Mesenchymal stem cell (in vitro differentiated cells and primary cell): ENCODE measurements at regions not wholly inside any gene's neighbourhood (a gene's known extent, or its start where the extent isn't known, plus 50 kb on each side); places are given as distances from the start of the nearest gene placed in this dataset.

Experiments used
- DNase-seq: peaks from one replicate; pipeline ENCODE4 v3.0.0-alpha.2; 2013
- H2AFZ ChIP-seq: one replicate; pipeline ENCODE4 v1.6.1; 2013; ENCODE audit warnings: low read depth, mild to moderate bottlenecking, control low read depth, inconsistent platforms, low read length, moderate library complexity
- H2AK5ac ChIP-seq: 2 replicates; pipeline ENCODE4 v1.6.1; 2013; ENCODE audit warnings: low read length, moderate library complexity, mild to moderate bottlenecking, inconsistent platforms; ENCODE audit not compliant: severe bottlenecking
- H2BK120ac ChIP-seq: one replicate; pipeline ENCODE4 v1.6.1; 2013; ENCODE audit warnings: low read depth, mild to moderate bottlenecking, inconsistent platforms, low read length, moderate library complexity
- H2BK12ac ChIP-seq, 2 experiments: one replicate each; pipeline ENCODE4 v1.6.1; 2013; ENCODE audit warnings: inconsistent platforms in 2 of 2, low read length in 2 of 2, mild to moderate bottlenecking in 2 of 2, moderate library complexity in 2 of 2, control low read depth in 1 of 2
- H2BK15ac ChIP-seq: one replicate; pipeline ENCODE4 v1.6.1; 2013; ENCODE audit warnings: mild to moderate bottlenecking, low read depth, inconsistent platforms; ENCODE audit not compliant: poor library complexity, severe bottlenecking
- H2BK5ac ChIP-seq: 2 replicates; pipeline ENCODE4 v1.6.1; 2013; ENCODE audit warnings: low read depth, mild to moderate bottlenecking, low read length, control low read depth, inconsistent platforms; ENCODE audit not compliant: poor library complexity, severe bottlenecking
- H3K14ac ChIP-seq, 2 experiments: one replicate each; pipeline ENCODE4 v1.6.1; 2013; ENCODE audit warnings: inconsistent platforms in 2 of 2, low read length in 2 of 2, control low read depth in 1 of 2, mild to moderate bottlenecking in 1 of 2, moderate library complexity in 1 of 2
- H3K18ac ChIP-seq, 2 experiments: one replicate each; pipeline ENCODE4 v1.6.1; 2013; ENCODE audit warnings: inconsistent platforms in 2 of 2, low read length in 2 of 2, control low read depth in 1 of 2, low read depth in 1 of 2, mild to moderate bottlenecking in 1 of 2
- H3K23ac ChIP-seq, 2 experiments: one replicate each; pipeline ENCODE4 v1.6.1; 2013; ENCODE audit warnings: inconsistent platforms in 2 of 2, low read length in 2 of 2, mild to moderate bottlenecking in 2 of 2, moderate library complexity in 2 of 2, control low read depth in 1 of 2
- H3K27ac ChIP-seq: 2 replicates; pipeline ENCODE4 v1.5.1; 2013; ENCODE audit warnings: mild to moderate bottlenecking, moderate library complexity, low read length, control low read depth, inconsistent platforms; ENCODE audit not compliant: poor library complexity, severe bottlenecking
- H3K27me3 ChIP-seq, 2 experiments: 2 replicates each; pipeline versions ENCODE4 v1.6.1 to v1.7.0; 2013; ENCODE audit warnings: low read length in 2 of 2, mild to moderate bottlenecking in 2 of 2, moderate library complexity in 2 of 2, control low read depth in 1 of 2, inconsistent platforms in 1 of 2; ENCODE audit not compliant: control insufficient read depth in 1 of 2, insufficient read depth in 1 of 2
- H3K36me3 ChIP-seq, 2 experiments: 2 replicates each; pipeline versions ENCODE4 v1.6.1 to v1.7.0; 2013; ENCODE audit warnings: low read length in 2 of 2, control low read depth in 1 of 2, inconsistent platforms in 1 of 2, low read depth in 1 of 2, mild to moderate bottlenecking in 1 of 2; ENCODE audit not compliant: insufficient read depth in 2 of 2, control insufficient read depth in 1 of 2
- H3K4ac ChIP-seq, 2 experiments: one replicate each; pipeline ENCODE4 v1.6.1; 2013; ENCODE audit warnings: inconsistent platforms in 2 of 2, low read length in 2 of 2, mild to moderate bottlenecking in 2 of 2, moderate library complexity in 2 of 2, control low read depth in 1 of 2, low read depth in 1 of 2
- H3K4me1 ChIP-seq: 2 replicates; pipeline ENCODE4 v1.6.1; 2013; ENCODE audit warnings: low read depth, low read length, control low read depth; ENCODE audit not compliant: control insufficient read depth, insufficient read depth
- H3K4me2 ChIP-seq: 2 replicates; pipeline ENCODE4 v1.6.1; 2013; ENCODE audit warnings: low read length, mild to moderate bottlenecking, inconsistent platforms; ENCODE audit not compliant: poor library complexity, severe bottlenecking
- H3K4me3 ChIP-seq, 2 experiments: 2 replicates each; pipeline versions ENCODE4 v1.5.1 to v1.7.0; 2013; ENCODE audit warnings: low read length in 2 of 2, mild to moderate bottlenecking in 2 of 2, control low read depth in 1 of 2, low read depth in 1 of 2; ENCODE audit not compliant: insufficient read depth in 1 of 2
- H3K79me1 ChIP-seq: replicated peaks from 2 replicates; pipeline ENCODE4 v1.6.1; 2013; ENCODE audit warnings: mild to moderate bottlenecking, control low read depth, low read length, inconsistent platforms; ENCODE audit not compliant: poor library complexity, severe bottlenecking
- H3K9ac ChIP-seq: 2 replicates; pipeline ENCODE4 v1.7.0; 2013; ENCODE audit warnings: mild to moderate bottlenecking, low read length, moderate library complexity
- H3K9me3 ChIP-seq: 2 replicates; pipeline ENCODE4 v1.7.0; 2013; ENCODE audit warnings: mild to moderate bottlenecking, low read length; ENCODE audit not compliant: control insufficient read depth
- H4K8ac ChIP-seq: one replicate; pipeline ENCODE4 v1.6.1; 2013; ENCODE audit warnings: inconsistent platforms, mild to moderate bottlenecking, low read length, moderate library complexity
- H4K91ac ChIP-seq: one replicate; pipeline ENCODE4 v1.6.1; 2013; ENCODE audit warnings: mild to moderate bottlenecking, low read length, inconsistent platforms
- WGBS: methylation state at CpG from one replicate; pipeline ENCODE4 v1.1.7; 2013; ENCODE audit warnings: mixed read lengths; 5-methylcytosine and 5-hydroxymethylcytosine counted together

- Histone ChIP-seq H2BK120ac (no peak overlapping the region), H2AFZ (no peak overlapping the region), H3K4me1 (no peaks in the 10 kb centered on the region), H3K14ac (no peak overlapping the region), H3K27ac (no peak overlapping the region), H2BK5ac (no peak overlapping the region), H4K8ac (no peak overlapping the region), H3K4me2 (no peak overlapping the region), H3K23ac (no peak overlapping the region), H3K36me3 (no peaks in the 10 kb centered on the region), H3K79me1 (no peaks in the 10 kb centered on the region), H3K9ac (no peak overlapping the region), H2AK5ac (no peak overlapping the region), H3K4me3 (no peak overlapping the region), H3K18ac (no peak overlapping the region), H3K9me3 (no peaks in the 10 kb centered on the region), H2BK12ac (no peak overlapping the region), H2BK15ac (no peak overlapping the region), H4K91ac (no peak overlapping the region), H3K27me3 (no peaks in the 10 kb centered on the region), H3K4ac (no peak overlapping the region)
- 90% methylated on average over 4 of the region's 4 CpGs for whole genome bisulfite sequencing
- DNase-seq = no peak
Measured at GRCh38 chr5:86546582-86546981, 71.2 kb upstream of the COX7C start.

GRCh38 chr5:86554638-86555037 is 63.1 kb upstream of the COX7C start:
- no peaks in the 10 kb centered on the region for H3K27me3 ChIP-seq
- no peak overlapping the region for H2AK5ac ChIP-seq
- H2BK120ac ChIP-seq = no peak overlapping the region
- H3K4me1 ChIP-seq = no peaks in the 10 kb centered on the region
- H3K4me3 ChIP-seq = no peak overlapping the region
- no peak overlapping the region for H4K8ac ChIP-seq
- H2BK5ac ChIP-seq = no peak overlapping the region
- no peak overlapping the region for H2BK12ac ChIP-seq
- no peak overlapping the region for H2BK15ac ChIP-seq
- H3K18ac ChIP-seq = no peak overlapping the region
- no peak overlapping the region for H3K23ac ChIP-seq
- no peak for DNase-seq
- no peak overlapping the region for H4K91ac ChIP-seq
- H2AFZ ChIP-seq = no peak overlapping the region
- no peaks in the 10 kb centered on the region for H3K9me3 ChIP-seq
- no peak overlapping the region for H3K14ac ChIP-seq
- no peak overlapping the region for H3K4me2 ChIP-seq
- H3K9ac ChIP-seq = no peak overlapping the region
- no CpG with 5 or more reads among the region's 1 CpG for WGBS
- no peak overlapping the region for H3K27ac ChIP-seq
- H3K79me1 ChIP-seq = no peaks in the 10 kb centered on the region
- no peak overlapping the region for H3K4ac ChIP-seq
- H3K36me3 ChIP-seq = no peaks in the 10 kb centered on the region

GRCh38 chr5:86557920-86558319 is 59.8 kb upstream of the COX7C start:
- Histone ChIP-seq H3K9me3 (no peaks in the 10 kb centered on the region), H3K4me1 (no peaks in the 10 kb centered on the region), H3K14ac (no peak overlapping the region), H3K9ac (no peak overlapping the region), H3K27ac (no peak overlapping the region), H4K91ac (no peak overlapping the region), H3K79me1 (no peaks in the 10 kb centered on the region), H3K4me3 (no peak overlapping the region), H2BK120ac (no peak overlapping the region), H4K8ac (no peak overlapping the region), H2BK15ac (no peak overlapping the region), H2BK5ac (no peak overlapping the region), H3K23ac (no peak overlapping the region), H3K4ac (no peak overlapping the region), H3K4me2 (no peak overlapping the region), H2BK12ac (no peak overlapping the region), H2AFZ (no peak overlapping the region), H3K27me3 (no peaks in the 10 kb centered on the region), H3K18ac (no peak overlapping the region), H3K36me3 (no peaks in the 10 kb centered on the region), H2AK5ac (no peak overlapping the region)
- no peak for DNase-seq

- Histone ChIP-seq H2BK15ac (no peak overlapping the region), H3K14ac (no peak overlapping the region), H3K4me2 (no peak overlapping the region), H2BK12ac (no peak overlapping the region), H3K9ac (no peak overlapping the region), H3K23ac (no peak overlapping the region), H3K27me3 (no peaks in the 10 kb centered on the region), H4K8ac (no peak overlapping the region), H4K91ac (no peak overlapping the region), H3K18ac (no peak overlapping the region), H2BK120ac (no peak overlapping the region), H3K9me3 (no peaks in the 10 kb centered on the region), H3K4me3 (no peak overlapping the region), H2BK5ac (no peak overlapping the region), H2AFZ (no peak overlapping the region), H3K27ac (no peak overlapping the region), H2AK5ac (no peak overlapping the region), H3K36me3 (no peaks in the 10 kb centered on the region), H3K4ac (no peak overlapping the region), H3K79me1 (no peaks in the 10 kb centered on the region), H3K4me1 (peaks cover under 1% of the 10 kb centered on the region)
- WGBS = 80% methylated on average over 8 of the region's 8 CpGs
- DNase-seq = no peak
Measured at GRCh38 chr5:86565197-86565789, 52.4 kb upstream of the COX7C start.
